Activated T-cell treated with anti-CD3 and anti-CD28 coated beads for 48 hours (primary cell): ENCODE measurements at regions not wholly inside any gene's neighbourhood (a gene's known extent, or its start where the extent isn't known, plus 50 kb on each side); places are given as distances from the start of the nearest gene placed in this dataset.

ENCODE experiments used
- DNase-seq: peaks from one replicate; pipeline ENCODE4 v3.0.0-alpha.2; 2020; ENCODE audit warnings: low read depth

GRCh38 chr11:70521475-70522308 lies 123.4 kb downstream of the CTTN start:
- no peak for DNase-seq

DNA sequence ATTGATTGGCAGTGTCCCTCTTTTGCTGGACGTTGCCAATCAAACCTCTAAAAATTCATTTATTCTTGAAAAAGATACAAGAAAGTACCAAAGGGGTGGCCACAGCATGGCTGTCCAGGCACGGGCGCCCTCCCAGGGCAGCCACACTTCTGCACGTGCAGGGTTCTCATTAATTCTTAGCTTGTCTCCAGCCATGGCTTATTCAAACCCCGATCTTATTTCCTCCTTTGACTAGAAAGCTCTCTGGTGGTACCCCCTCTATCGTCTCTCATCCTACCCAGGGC lies 123.9 kb downstream of the CTTN start:
- no peak for DNase-seq

- no peak for DNase-seq
Measured at GRCh38 chr11:70522593-70523311, 124.4 kb downstream of the CTTN start.

DNA sequence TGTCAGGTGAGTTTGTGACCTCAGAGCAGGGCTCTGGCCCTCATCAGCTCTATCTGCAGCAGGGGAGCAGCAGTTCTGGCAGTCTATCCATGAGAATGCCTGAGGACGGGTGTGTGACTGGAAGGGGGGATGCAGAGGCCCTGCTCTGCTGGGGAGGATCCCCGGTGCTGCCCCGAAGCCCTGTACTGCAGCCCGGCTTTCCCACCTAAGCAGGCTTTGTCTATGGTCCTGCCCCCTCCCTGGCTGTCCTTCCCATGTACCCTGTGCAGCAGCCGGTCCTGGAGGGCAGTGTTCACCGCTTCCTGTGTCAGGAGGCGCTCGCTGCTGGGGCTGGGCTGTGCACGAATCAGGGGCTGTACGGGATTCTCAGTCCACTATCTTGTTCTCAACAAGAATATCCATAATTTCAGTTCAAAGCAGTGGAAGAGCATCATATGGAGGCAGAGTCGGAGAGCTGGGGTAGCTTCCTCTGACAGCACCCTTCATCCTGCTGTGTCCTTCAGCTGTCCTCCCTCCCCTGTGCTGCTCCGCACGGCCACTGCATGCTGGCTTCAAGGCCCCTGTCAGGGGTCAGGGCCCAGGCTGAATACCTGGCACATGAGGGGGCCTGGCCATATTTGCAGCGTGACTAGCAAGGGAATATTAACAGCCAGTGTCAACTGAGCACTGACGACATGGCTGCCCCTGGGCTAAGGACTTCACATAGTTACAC lies 125.2 kb downstream of the CTTN start:
- no peak for DNase-seq

DNA sequence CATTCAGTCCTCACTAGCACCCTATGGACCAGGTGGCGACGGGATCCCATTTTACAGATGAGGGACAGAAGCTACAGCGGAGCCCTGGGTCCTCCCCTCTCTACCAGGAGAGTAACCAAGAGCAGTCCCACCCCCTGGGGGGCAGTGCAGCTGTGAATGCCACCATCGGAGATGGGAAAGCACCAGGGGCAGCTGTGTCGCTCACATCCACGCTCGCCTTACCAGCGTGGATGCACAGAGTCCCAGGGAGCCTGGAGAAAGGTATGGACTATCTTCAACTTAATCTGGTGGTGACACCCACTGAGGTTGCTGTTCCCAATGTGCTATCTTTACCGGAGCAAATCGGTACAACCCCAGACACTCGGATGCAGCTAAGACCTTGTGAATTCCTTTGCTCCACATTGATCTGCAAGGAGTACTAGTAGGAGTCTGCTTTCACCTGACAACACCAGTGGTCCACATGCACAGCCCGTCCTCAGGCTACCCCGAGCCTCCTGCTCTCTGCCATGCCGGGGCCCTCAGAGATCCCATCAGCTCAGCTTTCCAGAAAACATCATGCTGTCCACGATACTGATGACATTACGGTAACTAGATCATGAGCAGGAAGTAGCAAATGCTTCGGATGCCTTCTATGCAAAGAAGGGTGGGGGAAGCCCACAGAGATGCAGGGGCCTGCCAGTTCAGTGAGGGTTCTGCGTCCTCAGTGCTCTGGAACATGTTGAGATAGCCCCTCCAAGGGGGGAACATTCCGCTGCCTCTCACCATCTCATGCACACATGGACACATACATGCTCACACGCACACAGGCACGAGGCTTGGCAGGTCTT lies 126.0 kb downstream of the CTTN start:
- DNase-seq: no peak

DNA sequence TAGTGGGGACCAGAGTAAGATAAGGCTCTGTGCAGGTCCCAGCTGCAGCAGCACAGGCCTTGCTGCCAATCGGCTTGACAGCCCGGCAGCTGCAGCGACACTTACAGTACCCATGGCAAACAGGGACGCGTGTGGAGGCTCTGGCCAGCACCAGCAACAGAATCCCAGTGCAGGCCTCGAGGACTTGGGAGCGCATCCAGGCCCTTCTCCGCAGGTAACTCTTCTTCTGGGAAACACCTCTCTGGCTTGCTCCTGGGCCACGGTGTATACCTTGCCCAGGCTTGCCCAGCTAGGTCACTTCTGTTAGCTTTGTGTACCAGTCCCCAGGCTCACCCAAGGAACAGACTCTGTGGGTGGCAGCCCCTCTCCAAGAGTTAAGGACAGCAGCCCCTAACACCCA lies 126.7 kb downstream of the CTTN start:
- DNase-seq: no peak

DNA sequence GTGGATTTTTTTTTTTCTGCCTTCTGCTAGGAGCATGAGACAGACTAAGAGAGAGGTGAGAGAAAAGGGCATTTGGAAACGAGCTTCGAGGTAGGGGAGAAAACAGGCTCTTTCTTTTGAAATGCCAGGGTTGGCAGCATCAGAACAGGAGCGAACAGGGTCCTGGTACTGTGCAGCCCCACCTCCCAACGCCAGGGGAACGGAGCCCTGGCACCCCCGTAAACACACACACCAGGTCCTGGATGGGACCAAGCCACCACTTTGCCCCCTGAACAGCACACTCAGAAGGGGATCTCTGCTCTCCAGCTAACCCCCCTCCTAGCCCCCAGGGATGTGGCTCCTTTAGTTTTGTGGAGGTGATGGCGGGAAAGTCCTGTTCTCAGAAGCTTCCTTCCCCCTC lies 127.1 kb downstream of the CTTN start:
- DNase-seq: no peak

DNA sequence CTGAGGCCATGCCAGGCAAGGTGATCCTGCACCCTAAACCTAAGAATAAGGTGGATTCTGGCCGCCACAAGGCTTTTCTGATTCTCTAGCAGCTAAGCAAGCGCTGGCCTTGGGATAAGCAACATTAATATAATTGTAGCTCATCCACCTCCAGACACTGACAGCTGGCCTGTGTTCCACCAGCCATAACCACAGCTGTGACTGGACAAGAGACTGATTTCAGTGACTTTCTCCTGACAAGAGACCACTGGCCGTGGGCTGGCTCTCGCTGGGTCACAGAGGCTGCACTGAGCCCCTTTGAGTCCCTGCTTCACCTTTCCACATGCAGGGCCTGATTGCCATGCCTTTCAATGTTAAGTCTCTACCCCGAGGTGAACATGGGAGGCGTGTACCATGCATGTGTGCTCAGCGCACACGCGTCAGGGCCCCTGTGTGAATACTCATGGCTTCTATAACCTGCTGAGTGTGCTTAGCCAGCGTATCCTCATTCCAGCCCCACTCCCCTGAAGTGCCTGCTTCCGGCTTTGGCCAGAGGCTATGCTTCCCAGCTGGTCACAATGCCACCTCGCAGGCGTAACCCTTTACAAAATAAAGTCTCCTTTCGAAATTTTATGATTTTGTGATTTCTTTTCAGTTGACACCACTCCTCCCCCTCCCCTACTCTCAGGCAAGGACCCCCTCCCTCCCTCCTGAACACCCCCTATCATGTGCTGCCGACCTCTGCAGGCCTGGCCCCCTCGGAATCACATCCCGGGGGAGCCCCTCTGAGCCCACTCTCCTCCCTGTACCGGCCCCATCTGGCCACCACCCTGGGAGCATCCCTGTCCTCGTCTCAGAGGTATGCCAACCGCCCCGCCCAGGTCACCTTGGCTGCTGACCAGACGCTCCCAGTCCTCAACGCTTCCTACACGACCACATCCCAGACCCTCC lies 128.1 kb downstream of the CTTN start:
- DNase-seq: no peak

DNA sequence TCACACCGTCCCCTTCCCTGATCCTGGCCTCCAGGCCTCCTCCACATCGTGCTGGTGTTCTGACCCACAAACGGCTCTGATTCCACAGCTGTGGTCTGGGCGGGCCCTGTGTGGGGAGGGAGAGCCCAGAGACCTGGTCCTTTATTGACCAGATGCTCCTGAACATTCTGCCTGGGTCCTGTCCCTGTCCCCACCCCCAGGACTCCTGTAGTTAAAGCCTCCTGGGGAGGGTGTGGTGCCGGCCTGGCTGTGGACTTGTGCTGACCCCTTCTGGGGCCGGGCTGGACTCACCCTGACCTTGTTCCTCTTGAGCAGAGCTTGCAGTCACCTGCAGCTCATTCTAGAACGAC lies 128.7 kb downstream of the CTTN start:
- DNase-seq: no peak

DNA sequence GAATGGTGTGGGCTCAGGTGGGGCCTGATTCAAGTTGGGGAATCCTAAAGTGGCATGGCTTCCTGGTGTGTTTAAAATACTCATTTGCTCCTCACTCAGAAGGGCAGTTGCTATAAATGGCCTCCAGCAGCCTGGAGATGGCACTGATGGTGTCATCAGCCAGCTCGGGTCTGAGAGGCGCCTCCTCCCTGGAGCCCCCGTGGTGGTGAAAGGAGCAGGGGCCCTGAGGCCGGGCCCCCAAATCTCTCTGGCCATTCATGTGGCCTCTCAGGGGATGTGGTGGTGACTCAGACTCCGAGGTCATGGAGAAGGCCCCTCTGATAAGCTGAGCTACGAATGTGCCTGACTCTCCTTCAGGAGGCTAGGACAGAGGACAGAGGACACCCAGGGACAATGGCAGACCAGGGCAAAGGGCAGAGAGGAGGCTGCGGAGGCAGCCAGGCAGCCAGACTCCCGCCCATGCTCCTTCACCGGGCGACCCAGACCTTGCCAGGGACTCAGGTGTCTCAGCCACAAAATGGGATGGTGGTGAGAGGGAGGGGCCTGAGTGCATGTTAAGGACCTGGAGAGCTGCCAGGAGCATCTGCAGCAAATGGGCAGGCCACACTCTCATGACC lies 129.2 kb downstream of the CTTN start:
- DNase-seq: no peak

- no peak for DNase-seq
Measured at GRCh38 chr11:70528046-70528793, 129.9 kb downstream of the CTTN start.

- DNase-seq: no peak
Measured at GRCh38 chr11:70528794-70529580, 130.7 kb downstream of the CTTN start.

GRCh38 chr11:70530010-70530409 lies 131.7 kb downstream of the CTTN start:
- no peak for DNase-seq

GRCh38 chr11:70530629-70531185 lies 132.4 kb downstream of the CTTN start:
- DNase-seq: no peak

- no peak for DNase-seq
Measured at GRCh38 chr11:70531281-70532065, 133.1 kb downstream of the CTTN start.

DNA sequence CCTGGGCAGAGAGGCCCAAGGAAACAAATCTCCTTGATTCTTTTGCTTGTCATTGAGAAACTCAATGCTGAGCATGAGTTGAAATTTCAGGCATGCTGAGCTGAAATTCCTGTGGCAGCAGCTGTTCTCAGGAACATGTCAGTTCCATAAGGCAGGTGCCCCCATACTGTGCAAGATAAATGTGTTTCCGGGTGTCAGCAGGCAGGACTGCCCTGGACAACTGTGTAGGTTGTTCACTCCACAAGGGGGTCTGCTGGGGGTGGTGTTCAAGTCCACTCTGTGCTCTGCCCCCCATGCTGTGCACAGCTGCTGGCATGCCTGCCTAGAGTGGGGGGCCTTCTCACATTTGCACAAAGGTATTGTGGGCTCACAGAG lies 133.7 kb downstream of the CTTN start:
- DNase-seq: no peak

- DNase-seq: no peak
Measured at GRCh38 chr11:70532731-70533130, 134.4 kb downstream of the CTTN start.
